DND-41 (cell line): ENCODE measurements at regions not wholly inside any gene's neighbourhood (a gene's known extent, or its start where the extent isn't known, plus 50 kb on each side); places are given as distances from the start of the nearest gene placed in this dataset.

Experiments used
- EZH2 ChIP-seq: IDR thresholded peaks from 3 replicates; pipeline ENCODE4 v1.6.1; 2012; ENCODE audit warnings: borderline replicate concordance, low read depth, mild to moderate bottlenecking, moderate library complexity, low read length, inconsistent platforms; ENCODE audit not compliant: severe bottlenecking
- TF ChIP-seq, protein P1 (sequence below): IDR thresholded peaks from 2 replicates; pipeline ENCODE4 v1.5.1; 2012; ENCODE audit warnings: borderline replicate concordance, low read length, moderate library complexity, mild to moderate bottlenecking; ENCODE audit not compliant: poor library complexity, severe bottlenecking; ENCODE audit errors: extremely low read depth

GRCh38 chr15:70187331-70187730 lies 89.6 kb upstream of the TLE3 start:
- TF ChIP-seq, protein P1, sequence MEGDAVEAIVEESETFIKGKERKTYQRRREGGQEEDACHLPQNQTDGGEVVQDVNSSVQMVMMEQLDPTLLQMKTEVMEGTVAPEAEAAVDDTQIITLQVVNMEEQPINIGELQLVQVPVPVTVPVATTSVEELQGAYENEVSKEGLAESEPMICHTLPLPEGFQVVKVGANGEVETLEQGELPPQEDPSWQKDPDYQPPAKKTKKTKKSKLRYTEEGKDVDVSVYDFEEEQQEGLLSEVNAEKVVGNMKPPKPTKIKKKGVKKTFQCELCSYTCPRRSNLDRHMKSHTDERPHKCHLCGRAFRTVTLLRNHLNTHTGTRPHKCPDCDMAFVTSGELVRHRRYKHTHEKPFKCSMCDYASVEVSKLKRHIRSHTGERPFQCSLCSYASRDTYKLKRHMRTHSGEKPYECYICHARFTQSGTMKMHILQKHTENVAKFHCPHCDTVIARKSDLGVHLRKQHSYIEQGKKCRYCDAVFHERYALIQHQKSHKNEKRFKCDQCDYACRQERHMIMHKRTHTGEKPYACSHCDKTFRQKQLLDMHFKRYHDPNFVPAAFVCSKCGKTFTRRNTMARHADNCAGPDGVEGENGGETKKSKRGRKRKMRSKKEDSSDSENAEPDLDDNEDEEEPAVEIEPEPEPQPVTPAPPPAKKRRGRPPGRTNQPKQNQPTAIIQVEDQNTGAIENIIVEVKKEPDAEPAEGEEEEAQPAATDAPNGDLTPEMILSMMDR = no peak
- no peak for TF ChIP-seq EZH2
